ENCODE measurements at regions not wholly inside any gene's neighbourhood (a gene's known extent, or its start where the extent isn't known, plus 50 kb on each side); places are given as distances from the start of the nearest gene placed in this dataset.
"Not testable (repeated sequence)": the region's sequence is repeated elsewhere in the genome, so short reads cannot be mapped to it uniquely, and the experiment has no call there.

DNA sequence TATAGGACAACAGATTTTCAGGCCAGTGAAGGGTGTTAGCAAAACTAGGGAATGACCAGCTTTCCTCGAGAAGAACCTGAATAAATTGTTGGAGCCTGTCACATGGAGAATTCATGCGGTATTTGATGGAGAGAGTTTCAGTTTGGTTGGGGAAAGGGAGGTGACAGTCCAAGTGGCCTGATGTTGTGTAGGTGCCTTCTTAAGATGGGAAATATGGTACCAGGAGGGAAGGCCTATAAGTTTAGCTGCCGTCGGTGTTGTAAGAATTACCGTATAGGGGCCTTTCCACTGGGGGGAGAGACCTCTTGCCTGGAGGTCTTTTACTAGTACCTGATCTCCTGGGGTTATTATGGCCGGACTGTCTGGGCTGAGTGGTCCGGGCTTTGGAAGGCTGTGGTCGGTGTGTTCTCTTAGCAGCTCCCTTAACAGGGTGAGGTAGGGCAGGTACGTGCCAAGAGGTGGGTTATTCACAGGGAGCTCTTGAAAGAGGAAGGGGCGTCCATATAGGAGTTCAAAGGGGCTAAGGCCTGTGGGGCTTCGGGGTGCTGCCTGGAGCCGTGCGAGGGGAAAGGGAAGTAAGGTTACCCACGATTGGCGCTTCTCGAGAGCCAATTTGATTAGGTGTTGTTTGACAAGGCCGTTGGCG lies 641.1 kb upstream of the DPP6 start:
- H3K27me3 Mint-ChIP-seq; H3K36me3 Mint-ChIP-seq (ENCODE audit: low read depth); CTCF ChIA-PET; H3K4me1 Mint-ChIP-seq; POLR2A ChIA-PET; DNase-seq; H3K4me3 Mint-ChIP-seq; H3K27ac Mint-ChIP-seq: not testable (repeated sequence)
- H3K9me3 Mint-ChIP-seq = peaks cover 29% of the 10 kb centered on the region

DNA sequence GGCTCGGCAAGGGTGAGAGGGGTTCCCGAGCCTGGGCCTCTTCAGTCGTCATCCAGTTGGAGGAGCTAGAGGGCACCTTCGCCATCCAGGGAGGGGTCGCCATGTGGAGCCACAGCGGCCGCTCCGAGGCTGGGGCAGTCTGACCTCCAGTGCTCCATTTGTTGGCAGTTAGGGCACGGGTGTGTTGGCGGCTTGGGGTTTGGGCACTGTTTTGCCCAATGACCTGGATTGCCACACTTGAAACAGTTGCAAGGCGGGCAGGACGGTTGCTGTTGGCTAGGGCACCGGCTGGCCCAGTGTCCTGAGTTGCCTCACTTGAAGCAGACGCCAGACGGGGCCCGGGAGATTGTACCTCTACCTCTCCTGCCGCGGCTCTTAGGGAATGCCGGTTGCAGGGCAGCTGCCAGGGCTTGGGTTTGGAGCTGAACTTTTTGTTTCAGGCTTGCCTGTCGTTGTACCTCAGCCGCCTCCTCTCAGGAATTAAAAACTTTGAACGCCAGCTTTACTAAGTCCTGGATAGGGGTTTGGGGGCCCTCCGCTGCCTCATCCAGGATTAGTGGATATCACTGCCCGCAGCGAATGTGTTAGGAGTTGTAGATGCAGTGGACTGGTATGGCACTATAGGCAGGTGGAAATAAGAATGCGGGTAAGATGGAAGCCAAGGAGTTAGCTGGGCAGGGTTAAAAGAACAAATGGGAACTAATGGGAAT lies 639.9 kb upstream of the DPP6 start:
- POLR2A ChIA-PET; H3K4me1 Mint-ChIP-seq; CTCF ChIA-PET; H3K27me3 Mint-ChIP-seq; DNase-seq; H3K27ac Mint-ChIP-seq; H3K36me3 Mint-ChIP-seq (ENCODE audit: low read depth); H3K4me3 Mint-ChIP-seq: not testable (repeated sequence)
- peaks cover 30% of the 10 kb centered on the region for H3K9me3 Mint-ChIP-seq

DNA sequence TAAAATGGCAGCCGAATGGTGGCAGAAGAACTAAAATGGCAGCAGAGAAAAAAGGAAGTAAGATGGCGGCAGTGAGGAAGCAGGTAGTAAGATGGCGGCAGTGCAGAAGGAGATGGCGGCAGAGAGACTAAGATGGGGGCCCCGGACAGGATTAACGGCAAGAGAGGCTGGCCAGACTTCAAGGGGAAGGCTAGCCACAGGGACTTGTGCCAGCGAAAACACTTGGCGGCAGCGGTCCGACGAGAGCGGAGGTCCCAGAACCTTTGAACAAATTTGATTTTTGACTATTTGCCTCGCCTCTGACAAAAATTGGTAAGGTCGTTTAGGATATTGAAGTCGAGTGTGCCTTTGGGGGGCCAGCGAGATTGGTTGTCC lies 639.4 kb upstream of the DPP6 start:
- H3K27ac Mint-ChIP-seq; H3K4me1 Mint-ChIP-seq; H3K36me3 Mint-ChIP-seq (ENCODE audit: low read depth); H3K4me3 Mint-ChIP-seq; DNase-seq; H3K27me3 Mint-ChIP-seq; POLR2A ChIA-PET; CTCF ChIA-PET: not testable (repeated sequence)
- H3K9me3 Mint-ChIP-seq = peaks cover 30% of the 10 kb centered on the region

DNA sequence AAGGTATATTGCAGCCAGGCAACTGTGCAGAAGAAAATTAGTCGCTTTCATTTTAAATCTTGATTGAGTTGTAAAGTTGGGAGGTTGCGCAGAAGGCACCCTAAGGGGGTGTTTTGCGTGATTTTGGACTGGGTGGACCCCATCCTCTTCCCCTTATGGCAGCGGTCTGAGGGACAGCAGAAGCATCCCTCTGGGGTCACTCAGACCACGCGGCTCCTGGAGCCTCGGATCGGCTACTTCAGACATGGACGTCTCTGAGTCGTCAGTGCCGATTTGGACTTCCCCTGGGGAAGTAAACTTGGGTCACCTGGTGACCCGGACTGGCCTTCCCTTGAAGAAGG lies 639.0 kb upstream of the DPP6 start:
- no peaks in the 10 kb centered on the region for H3K36me3 Mint-ChIP-seq (ENCODE audit: low read depth)
- no peaks in the 10 kb centered on the region for H3K27me3 Mint-ChIP-seq
- ChIA-PET CTCF (no interaction called here), POLR2A (no interaction called here)
- H3K9me3 Mint-ChIP-seq = peaks cover 31% of the 10 kb centered on the region
- no peaks in the 10 kb centered on the region for H3K4me1 Mint-ChIP-seq
- no peak overlapping the region for H3K4me3 Mint-ChIP-seq
- DNase-seq = no peak
- H3K27ac Mint-ChIP-seq = no peak overlapping the region

DNA sequence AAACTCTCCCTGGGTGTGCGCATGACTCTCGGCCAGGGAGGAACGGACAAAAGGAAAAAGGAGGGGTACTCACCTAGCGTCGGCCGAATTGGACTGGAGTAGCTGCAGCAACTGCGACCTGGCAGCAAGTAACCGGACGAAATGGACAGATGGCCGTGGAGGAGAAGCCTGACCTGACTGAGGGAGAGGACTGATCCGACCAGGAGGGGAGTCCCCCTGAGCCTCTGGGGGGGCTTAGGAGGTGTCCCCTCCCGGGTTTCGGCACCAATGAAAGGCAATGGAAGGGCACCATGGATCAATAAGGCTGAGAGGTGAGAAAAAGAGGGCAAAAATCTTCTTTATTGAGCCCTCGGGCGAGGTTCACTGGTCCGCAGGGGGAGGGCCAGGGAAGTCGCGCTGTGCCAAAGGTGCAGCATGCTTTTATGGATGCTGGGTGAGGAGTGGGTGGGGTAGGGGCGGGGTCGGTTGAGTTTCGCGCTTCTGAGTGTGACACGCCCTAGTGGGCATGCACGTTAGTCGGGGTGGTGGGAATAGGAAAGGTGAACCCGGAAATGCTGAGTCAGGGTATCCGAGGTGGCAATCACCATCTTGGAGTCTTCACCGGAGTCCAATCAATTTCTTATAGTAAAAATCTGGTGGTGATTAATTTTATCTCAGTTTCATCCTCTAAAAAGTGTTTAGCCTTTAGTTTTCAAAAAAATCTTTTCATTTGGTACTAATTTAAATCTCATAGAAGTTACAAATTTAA lies 638.5 kb upstream of the DPP6 start:
- Mint-ChIP-seq H3K4me3 (no peak overlapping the region), H3K27me3 (no peaks in the 10 kb centered on the region), H3K4me1 (no peaks in the 10 kb centered on the region), H3K27ac (no peak overlapping the region), H3K36me3 (ENCODE audit: low read depth) (no peaks in the 10 kb centered on the region), H3K9me3 (peaks cover 31% of the 10 kb centered on the region)
- DNase-seq = no peak
- POLR2A ChIA-PET = no interaction called here
- CTCF ChIA-PET = no interaction called here

DNA sequence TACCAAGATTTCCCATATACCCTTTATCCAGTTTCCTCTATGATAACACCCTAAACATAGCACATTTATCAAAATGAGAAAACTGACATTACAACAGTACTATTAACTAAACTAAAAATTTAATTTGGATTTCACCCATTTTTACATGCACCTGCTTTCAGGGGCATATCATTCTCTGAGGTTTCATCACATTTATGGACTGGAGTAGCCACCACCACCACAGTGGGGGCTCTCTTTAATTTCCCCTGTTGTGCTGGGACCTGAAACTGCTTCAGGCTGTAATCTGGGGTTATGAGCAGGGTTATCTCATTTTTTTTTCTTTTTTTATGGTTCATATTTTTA lies 637.9 kb upstream of the DPP6 start:
- Mint-ChIP-seq H3K4me1 (no peaks in the 10 kb centered on the region), H3K27ac (no peak overlapping the region), H3K36me3 (ENCODE audit: low read depth) (no peaks in the 10 kb centered on the region), H3K27me3 (no peaks in the 10 kb centered on the region), H3K4me3 (no peak overlapping the region), H3K9me3 (peaks cover 31% of the 10 kb centered on the region)
- DNase-seq = no peak
- CTCF ChIA-PET = no interaction called here
- POLR2A ChIA-PET = no interaction called here

DNA sequence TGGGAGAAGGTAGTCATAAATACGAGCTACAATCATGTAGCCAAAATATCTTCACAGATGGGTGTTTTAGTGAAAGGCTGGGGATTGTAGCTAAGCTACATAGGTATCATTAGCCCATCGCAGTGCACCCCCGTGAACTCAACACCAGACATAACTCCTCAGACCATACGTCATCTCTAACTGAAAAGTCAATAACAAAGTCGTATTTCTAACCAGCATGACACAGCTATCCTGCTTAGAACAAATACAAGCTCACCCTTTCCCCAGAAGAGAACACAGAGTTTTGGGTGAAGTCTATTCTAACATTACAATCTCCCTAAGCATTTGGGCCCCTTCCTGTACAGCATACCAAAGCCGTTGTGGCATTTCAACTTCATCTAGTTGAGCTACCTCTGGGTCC lies 636.6 kb upstream of the DPP6 start:
- CTCF ChIA-PET = no interaction called here
- POLR2A ChIA-PET = no interaction called here
- no peak for DNase-seq
- H3K4me1 Mint-ChIP-seq = no peaks in the 10 kb centered on the region
- H3K9me3 Mint-ChIP-seq = peaks cover 27% of the 10 kb centered on the region
- no peak overlapping the region for H3K27ac Mint-ChIP-seq
- H3K4me3 Mint-ChIP-seq = no peak overlapping the region
- H3K27me3 Mint-ChIP-seq = no peaks in the 10 kb centered on the region
- H3K36me3 Mint-ChIP-seq (ENCODE audit: low read depth) = no peaks in the 10 kb centered on the region

DNA sequence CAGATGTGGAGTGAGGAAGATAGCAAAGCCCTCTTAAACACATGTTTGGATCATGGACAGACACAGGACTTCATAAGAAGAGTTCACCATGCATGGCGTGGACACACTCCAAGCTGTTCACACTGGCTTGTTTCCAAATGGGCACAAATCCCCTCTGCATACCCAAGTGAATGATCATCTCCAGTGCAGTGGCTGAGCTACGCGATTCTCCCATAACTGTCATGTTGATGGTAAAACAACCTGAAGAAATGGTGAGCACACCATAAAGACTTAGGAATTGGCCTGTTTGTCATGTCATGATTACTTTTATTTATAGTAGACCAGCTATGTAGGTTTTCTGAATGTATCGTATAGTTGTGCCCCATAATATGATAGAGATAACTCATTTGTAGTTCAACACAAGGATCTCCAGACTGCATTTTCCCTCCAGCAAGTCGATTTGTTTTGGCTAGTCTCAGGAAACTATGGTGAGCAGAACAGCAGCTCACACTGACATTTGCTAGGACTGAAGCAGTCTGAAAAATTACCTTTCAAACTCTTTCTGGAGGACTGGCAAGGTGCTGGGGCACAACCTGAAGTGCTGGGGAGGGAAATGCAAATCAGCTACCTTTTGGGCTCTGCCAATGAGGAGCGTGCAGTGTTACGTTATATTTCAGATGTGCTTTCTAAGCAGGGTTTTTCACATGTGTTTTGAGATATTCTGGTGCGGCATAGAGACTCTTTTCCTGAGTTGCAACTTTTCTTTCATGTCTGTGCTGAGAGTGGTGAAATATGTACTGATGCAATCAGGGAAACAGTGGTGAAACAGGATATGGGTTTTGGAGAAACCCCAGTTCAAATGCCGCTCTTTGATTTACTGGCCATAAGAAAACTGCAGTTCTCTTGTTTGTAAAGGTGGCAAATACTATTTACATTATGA lies 629.6 kb upstream of the DPP6 start:
- no peaks in the 10 kb centered on the region for H3K36me3 Mint-ChIP-seq (ENCODE audit: low read depth)
- H3K4me1 Mint-ChIP-seq = no peaks in the 10 kb centered on the region
- ChIA-PET CTCF (no interaction called here), POLR2A (no interaction called here)
- H3K9me3 Mint-ChIP-seq = peaks cover 4% of the 10 kb centered on the region
- H3K27ac Mint-ChIP-seq = no peak overlapping the region
- no peak for DNase-seq
- no peak overlapping the region for H3K4me3 Mint-ChIP-seq
- no peaks in the 10 kb centered on the region for H3K27me3 Mint-ChIP-seq

DNA sequence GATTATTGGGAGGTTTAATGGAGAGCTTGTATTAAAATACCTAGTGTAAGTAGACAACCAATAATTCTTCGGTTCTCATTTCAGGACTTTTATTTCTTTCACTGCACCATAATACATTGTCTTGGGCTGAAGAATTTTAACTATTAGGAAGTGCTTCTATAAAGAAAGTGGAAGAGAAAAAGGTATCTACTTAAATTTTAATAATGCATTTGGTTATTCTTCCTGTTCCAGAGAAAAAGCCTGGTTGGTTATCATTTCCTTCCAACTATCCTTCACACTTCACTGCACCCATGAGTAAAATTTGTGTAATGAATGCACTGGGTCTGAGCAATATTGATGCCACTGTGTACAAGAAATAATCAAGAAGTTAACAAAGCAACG lies 629.0 kb upstream of the DPP6 start:
- Mint-ChIP-seq H3K9me3 (peaks cover 3% of the 10 kb centered on the region), H3K4me1 (no peaks in the 10 kb centered on the region), H3K36me3 (ENCODE audit: low read depth) (no peaks in the 10 kb centered on the region), H3K4me3 (no peak overlapping the region), H3K27me3 (no peaks in the 10 kb centered on the region), H3K27ac (no peak overlapping the region)
- DNase-seq = no peak
- POLR2A ChIA-PET = no interaction called here
- CTCF ChIA-PET = no interaction called here

DNA sequence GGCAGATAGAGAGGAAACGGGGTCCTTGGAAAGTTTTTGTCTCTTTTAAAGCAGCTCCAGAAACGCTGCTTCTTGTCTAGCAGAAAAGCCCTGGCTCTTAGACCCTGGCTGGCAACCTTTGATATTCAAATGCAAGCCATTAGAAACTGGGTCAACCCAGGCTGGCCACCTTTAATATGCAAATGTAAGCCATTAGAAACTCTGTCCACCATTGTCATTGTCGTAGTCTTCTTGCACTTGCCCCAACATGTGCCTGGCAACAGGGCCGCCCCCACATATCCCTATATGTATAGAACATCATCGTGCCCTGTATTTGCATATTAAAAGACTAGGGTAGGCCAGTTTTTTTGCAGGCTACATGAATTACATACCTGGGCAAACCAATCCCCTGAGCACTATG lies 621.3 kb upstream of the DPP6 start:
- Mint-ChIP-seq H3K4me3 (no peak overlapping the region), H3K27me3 (no peaks in the 10 kb centered on the region), H3K27ac (no peak overlapping the region), H3K4me1 (no peaks in the 10 kb centered on the region), H3K36me3 (ENCODE audit: low read depth) (no peaks in the 10 kb centered on the region), H3K9me3 (peaks cover 3% of the 10 kb centered on the region)
- POLR2A ChIA-PET = no interaction called here
- DNase-seq = no peak
- CTCF ChIA-PET = no interaction called here

DNA sequence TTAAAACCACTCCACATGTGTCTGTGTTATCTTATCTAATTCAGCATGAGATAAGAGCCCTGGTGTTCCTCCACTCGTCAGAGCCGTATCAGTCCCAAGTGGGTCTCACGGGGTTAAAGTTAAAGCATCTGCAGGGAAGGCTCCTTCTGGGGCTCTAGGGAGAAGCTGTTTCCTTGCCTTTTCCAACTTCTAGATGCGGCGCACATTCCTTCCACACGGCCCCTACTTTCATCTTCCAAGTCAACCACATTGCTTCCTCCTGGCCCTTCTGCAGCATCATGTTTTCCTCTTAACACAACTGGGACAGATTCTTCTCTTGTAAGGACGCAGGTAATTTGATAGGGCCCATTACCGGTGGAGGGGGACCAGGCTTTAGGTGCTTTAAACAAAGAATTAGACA lies 620.1 kb upstream of the DPP6 start:
- H3K4me1 Mint-ChIP-seq = no peaks in the 10 kb centered on the region
- ChIA-PET POLR2A (no interaction called here), CTCF (no interaction called here)
- no peak overlapping the region for H3K4me3 Mint-ChIP-seq
- H3K9me3 Mint-ChIP-seq = peaks cover 3% of the 10 kb centered on the region
- no peak for DNase-seq
- no peaks in the 10 kb centered on the region for H3K27me3 Mint-ChIP-seq
- no peaks in the 10 kb centered on the region for H3K36me3 Mint-ChIP-seq (ENCODE audit: low read depth)
- no peak overlapping the region for H3K27ac Mint-ChIP-seq

DNA sequence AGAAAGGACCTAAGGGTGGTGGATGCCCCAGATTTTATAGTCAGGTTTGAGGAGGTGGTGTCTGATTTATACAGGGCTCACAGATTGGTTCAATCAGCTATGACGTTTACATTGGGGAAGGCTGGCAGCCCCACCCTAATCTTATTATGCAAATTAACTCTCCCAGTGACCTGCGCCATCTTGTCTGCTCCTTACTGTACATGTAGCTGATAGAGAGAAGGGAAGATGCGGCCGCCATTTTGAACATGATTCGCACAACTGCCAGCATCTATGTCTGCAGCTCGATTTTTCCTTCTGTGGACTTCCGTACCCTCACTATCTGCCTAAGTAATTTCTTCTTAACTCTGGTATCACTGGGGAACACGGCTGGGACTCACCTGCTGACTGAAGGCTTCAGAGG lies 619.0 kb upstream of the DPP6 start:
- H3K27ac Mint-ChIP-seq = no peak overlapping the region
- no peaks in the 10 kb centered on the region for H3K27me3 Mint-ChIP-seq
- no peaks in the 10 kb centered on the region for H3K36me3 Mint-ChIP-seq (ENCODE audit: low read depth)
- peaks cover 3% of the 10 kb centered on the region for H3K9me3 Mint-ChIP-seq
- DNase-seq = no peak
- H3K4me1 Mint-ChIP-seq = no peaks in the 10 kb centered on the region
- POLR2A ChIA-PET = no interaction called here
- CTCF ChIA-PET = no interaction called here
- H3K4me3 Mint-ChIP-seq = no peak overlapping the region

DNA sequence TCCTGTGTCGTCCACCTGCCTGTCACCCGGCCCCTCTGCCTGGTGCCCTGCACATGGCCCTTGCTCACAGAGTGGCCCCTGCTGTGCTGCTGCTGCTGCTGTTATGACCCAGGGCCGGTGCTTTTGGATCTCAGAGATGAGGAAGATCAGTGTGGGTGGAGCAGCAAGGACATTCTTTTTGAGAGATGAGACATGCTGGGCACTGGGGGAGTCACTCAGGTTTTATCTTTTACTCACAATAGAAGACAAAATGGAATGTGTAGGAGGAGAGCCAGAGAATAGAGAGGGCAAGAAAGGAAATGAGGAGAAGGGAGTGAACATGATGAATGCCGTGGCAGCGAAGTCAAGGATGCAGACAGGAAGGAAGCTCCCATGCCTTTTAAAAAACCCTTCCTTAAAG lies 611.5 kb upstream of the DPP6 start:
- POLR2A ChIA-PET = no interaction called here
- Mint-ChIP-seq H3K36me3 (ENCODE audit: low read depth) (no peaks in the 10 kb centered on the region), H3K27ac (no peak overlapping the region), H3K4me1 (no peaks in the 10 kb centered on the region), H3K9me3 (peaks cover 2% of the 10 kb centered on the region), H3K4me3 (no peak overlapping the region), H3K27me3 (no peaks in the 10 kb centered on the region)
- no peak for DNase-seq
- CTCF ChIA-PET = no interaction called here

All from activated CD4-positive, alpha-beta memory T cell treated with anti-CD3 and anti-CD28 coated beads, Interleukin-2, amount 10 ng/mL, durations not matched to agents 7 days and 5 days (primary cell).